ENCODE measurements at regions not wholly inside any gene's neighbourhood (a gene's known extent, or its start where the extent isn't known, plus 50 kb on each side); places are given as distances from the start of the nearest gene placed in this dataset.

DNA sequence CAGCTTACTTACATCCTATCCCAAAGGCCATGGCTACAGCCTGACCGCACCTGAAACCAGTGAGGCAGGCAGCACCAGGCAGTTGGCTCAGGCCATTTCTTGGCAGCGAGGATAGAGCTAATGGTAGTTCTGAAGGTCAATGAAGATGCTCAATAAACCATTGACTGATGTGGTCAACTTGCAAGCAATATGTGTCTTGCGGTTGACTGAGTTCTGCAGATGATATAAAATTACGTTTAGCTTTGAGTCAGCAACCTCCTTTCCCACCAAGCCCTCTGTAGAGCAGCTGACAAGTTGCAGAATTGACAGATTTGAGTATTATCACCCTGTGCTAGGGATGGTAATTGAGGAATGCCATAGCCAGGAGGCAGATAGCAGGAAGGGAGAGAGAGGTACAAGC lies 189.0 kb upstream of the PUM3 start:
- Histone ChIP-seq H3K4me3 (no peak overlapping the region), H3K36me3 (ENCODE audit: low read depth, missing control alignments) (no peaks in the 10 kb centered on the region), H3K27ac (no peak overlapping the region), H3K4me1 (peaks cover 5% of the 10 kb centered on the region), H3K27me3 (no peaks in the 10 kb centered on the region), H3K9me3 (no peaks in the 10 kb centered on the region)
- intact Hi-C loops (cut with DNase I; ENCODE audit: low total_unique reads): no loop called here
- no peak for DNase-seq
- 91% methylated on average over 4 of the region's 4 CpGs for WGBS, 2 donors
- TF ChIP-seq, protein P1, sequence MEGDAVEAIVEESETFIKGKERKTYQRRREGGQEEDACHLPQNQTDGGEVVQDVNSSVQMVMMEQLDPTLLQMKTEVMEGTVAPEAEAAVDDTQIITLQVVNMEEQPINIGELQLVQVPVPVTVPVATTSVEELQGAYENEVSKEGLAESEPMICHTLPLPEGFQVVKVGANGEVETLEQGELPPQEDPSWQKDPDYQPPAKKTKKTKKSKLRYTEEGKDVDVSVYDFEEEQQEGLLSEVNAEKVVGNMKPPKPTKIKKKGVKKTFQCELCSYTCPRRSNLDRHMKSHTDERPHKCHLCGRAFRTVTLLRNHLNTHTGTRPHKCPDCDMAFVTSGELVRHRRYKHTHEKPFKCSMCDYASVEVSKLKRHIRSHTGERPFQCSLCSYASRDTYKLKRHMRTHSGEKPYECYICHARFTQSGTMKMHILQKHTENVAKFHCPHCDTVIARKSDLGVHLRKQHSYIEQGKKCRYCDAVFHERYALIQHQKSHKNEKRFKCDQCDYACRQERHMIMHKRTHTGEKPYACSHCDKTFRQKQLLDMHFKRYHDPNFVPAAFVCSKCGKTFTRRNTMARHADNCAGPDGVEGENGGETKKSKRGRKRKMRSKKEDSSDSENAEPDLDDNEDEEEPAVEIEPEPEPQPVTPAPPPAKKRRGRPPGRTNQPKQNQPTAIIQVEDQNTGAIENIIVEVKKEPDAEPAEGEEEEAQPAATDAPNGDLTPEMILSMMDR (IDR thresholded peaks at IDR 0.05): no peak
- TF ChIP-seq POLR2A (IDR thresholded peaks at IDR 0.05): no peak

DNA sequence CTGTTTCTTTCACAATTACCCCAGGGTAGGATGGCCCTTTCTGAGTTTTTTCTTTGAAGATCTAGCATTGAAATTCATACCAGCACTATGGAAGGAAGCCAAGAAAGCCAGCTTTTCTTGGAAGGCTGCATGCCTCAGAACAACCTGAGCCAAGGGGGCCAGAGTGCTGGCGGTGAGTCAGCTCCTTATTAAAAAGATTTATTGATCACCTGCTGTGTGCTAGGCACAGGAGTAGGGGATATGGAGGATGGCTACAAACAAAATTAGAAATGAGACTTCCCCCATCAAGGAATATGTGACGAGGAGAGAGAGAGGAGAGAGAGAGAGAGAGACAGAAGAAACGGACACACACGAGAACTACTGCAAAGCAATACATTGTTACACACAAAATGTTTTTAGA lies 184.6 kb upstream of the PUM3 start:
- Histone ChIP-seq H3K4me3 (no peak overlapping the region), H3K4me1 (peaks cover 5% of the 10 kb centered on the region), H3K9me3 (no peaks in the 10 kb centered on the region), H3K27me3 (no peaks in the 10 kb centered on the region), H3K36me3 (ENCODE audit: low read depth, missing control alignments) (no peaks in the 10 kb centered on the region), H3K27ac (no peak overlapping the region)
- intact Hi-C loops (cut with DNase I; ENCODE audit: low total_unique reads): no loop called here
- TF ChIP-seq POLR2A (IDR thresholded peaks at IDR 0.05): no peak
- TF ChIP-seq, protein P1 (IDR thresholded peaks at IDR 0.05): no peak
- DNase-seq: no peak
- WGBS, 2 donors: 39 to 42% methylated on average over 4 of the region's 4 CpGs

DNA sequence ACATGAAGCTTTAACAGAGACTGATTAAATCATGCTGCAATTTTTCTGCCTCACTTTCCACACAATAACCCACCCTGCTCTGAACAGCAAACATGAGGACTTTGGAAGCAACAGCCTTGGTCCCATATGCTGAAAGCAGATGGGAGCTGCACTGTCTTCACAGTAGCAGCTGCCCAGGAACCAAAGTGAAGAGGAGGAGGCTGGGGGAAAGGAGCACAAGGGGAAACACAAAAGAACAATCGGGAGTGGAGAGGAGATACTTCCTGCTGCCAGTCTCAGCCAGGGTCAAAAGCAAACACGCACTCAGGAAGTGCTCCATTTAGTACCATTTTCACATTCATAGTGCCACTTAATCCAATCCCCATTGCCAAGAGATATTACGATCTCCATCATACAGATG lies 183.3 kb upstream of the PUM3 start:
- Histone ChIP-seq H3K27ac (no peak overlapping the region), H3K36me3 (ENCODE audit: low read depth, missing control alignments) (no peaks in the 10 kb centered on the region), H3K4me3 (no peak overlapping the region), H3K27me3 (no peaks in the 10 kb centered on the region), H3K9me3 (no peaks in the 10 kb centered on the region), H3K4me1 (peaks cover 5% of the 10 kb centered on the region)
- TF ChIP-seq POLR2A (IDR thresholded peaks at IDR 0.05): no peak
- TF ChIP-seq, protein P1 (IDR thresholded peaks at IDR 0.05): no peak
- no peak for DNase-seq
- intact Hi-C loops (cut with DNase I; ENCODE audit: low total_unique reads): no loop called here
- WGBS, 2 donors: 52 to 55% methylated on average over 3 of the region's 3 CpGs

DNA sequence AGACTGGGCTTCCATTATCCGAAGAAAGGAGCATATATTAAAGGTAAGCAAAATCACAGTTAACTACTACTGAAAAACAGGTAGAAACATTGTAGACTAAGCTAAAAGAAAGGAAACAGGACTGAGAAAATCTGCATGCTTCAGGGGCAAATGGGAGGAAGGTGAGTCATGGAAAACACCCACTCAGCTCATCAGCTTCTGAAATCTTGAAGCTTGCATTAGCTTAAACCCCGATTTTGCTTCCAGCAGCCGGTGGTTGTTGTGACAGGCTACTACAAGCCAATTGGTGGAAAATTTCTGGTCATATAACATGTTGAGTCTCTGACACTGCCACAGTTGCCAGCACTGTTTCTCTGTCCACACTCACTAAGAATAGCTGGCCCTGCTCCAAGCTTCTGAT lies 179.6 kb upstream of the PUM3 start:
- no peaks in the 10 kb centered on the region for H3K36me3 ChIP-seq (ENCODE audit: low read depth, missing control alignments)

DNA sequence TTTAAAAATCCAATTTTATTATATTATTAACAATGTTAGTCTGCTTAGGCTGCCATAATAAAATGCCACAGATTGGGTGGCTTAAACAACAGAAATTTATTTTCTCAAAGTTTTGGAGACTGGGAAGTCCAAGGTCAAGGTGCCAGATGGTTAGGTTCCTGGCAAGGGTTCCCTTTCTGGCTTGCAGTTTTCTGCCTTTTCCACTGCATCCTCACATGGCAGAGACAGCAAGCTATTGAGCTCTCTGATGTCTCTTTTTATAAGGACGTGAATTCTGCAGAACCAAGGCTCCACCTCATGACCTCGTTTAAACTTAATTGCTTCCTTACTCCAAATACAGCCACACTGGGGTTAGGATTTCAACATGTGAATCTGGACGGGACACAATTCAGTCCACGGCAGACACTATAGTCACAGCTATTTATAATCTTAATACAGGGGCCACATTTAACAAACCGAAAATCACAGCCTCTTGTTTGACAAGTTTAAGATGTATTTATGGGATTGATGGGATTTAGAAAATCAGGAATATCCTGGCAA lies 174.9 kb upstream of the PUM3 start:
- DNase-seq: no peak
- no peaks in the 10 kb centered on the region for H3K9me3 ChIP-seq
- H3K36me3 ChIP-seq (ENCODE audit: low read depth, missing control alignments): no peaks in the 10 kb centered on the region
- 46% methylated on average over 5 of the region's 5 CpGs for WGBS, 2 donors
- no peaks in the 10 kb centered on the region for H3K27me3 ChIP-seq
- no peaks in the 10 kb centered on the region for H3K4me1 ChIP-seq
- no peak for TF ChIP-seq POLR2A (IDR thresholded peaks at IDR 0.05)
- TF ChIP-seq, protein P1 (IDR thresholded peaks at IDR 0.05): no peak
- no peak overlapping the region for H3K27ac ChIP-seq
- H3K4me3 ChIP-seq: no peak overlapping the region
- intact Hi-C loops (cut with DNase I; ENCODE audit: low total_unique reads): no loop called here

More for the DNA sequence above, 179.6 kb upstream of the PUM3 start:
- intact Hi-C loops (cut with DNase I; ENCODE audit: low total_unique reads): no loop called here
- Histone ChIP-seq H3K4me1 (peaks cover under 1% of the 10 kb centered on the region), H3K9me3 (no peaks in the 10 kb centered on the region), H3K4me3 (no peak overlapping the region), H3K27ac (no peak overlapping the region), H3K27me3 (no peaks in the 10 kb centered on the region)
- TF ChIP-seq, protein P1 (IDR thresholded peaks at IDR 0.05): no peak
- TF ChIP-seq POLR2A (IDR thresholded peaks at IDR 0.05): no peak
- no peak for DNase-seq
- 80 to 91% methylated on average over 3 of the region's 3 CpGs for WGBS, 2 donors

Measured in testis (tissue), 2 donors.